Stomach (tissue), 6 donors: ENCODE measurements at regions not wholly inside any gene's neighbourhood (a gene's known extent, or its start where the extent isn't known, plus 50 kb on each side); places are given as distances from the start of the nearest gene placed in this dataset.

Experiments
- DNase-seq, 2 donors: peaks; one replicate each; pipeline versions ENCODE4 v3.0.0 to v3.0.0-alpha.2; 2013 to 2019
- H3K27ac ChIP-seq, 5 donors: fragments of 200-600 bp in 4 of 5; sonication (generic) in 4 of 5; one replicate each; pipeline ENCODE4 v1.5.1; 2013 to 2019; ENCODE audit warnings: mild to moderate bottlenecking in 1 of 5, moderate library complexity in 1 of 5
- H3K27me3 ChIP-seq, 3 donors: fragments of 200-600 bp; sonication (generic); one replicate each; pipeline ENCODE4 v1.5.1; 2017 to 2019; ENCODE audit warnings: mixed run types in 1 of 3
- H3K36me3 ChIP-seq, 4 donors: fragments of 200-600 bp; sonication (generic); 1 replicate in 3 of 4; 2 replicates in 1 of 4; pipeline ENCODE4 v1.5.1; 2016 to 2019
- H3K4me1 ChIP-seq, 4 donors: fragments of 200-600 bp; sonication (generic); one replicate each; pipeline ENCODE4 v1.5.1; 2016 to 2019
- H3K4me3 ChIP-seq, 4 donors: fragments of 200-600 bp; sonication (generic) in 3 of 4; one replicate each; pipeline ENCODE4 v1.5.1; 2016 to 2019; ENCODE audit warnings: mild to moderate bottlenecking in 1 of 4
- H3K9me3 ChIP-seq, 4 donors: fragments of 200-600 bp; sonication (generic); one replicate each; pipeline ENCODE4 v1.5.1; 2016 to 2019
- CTCF ChIP-seq, 7 experiments: fragments of 450-650 bp in 4 of 7; fragments of 200-600 bp in 3 of 7; sonication (generic) in 3 of 7; IDR thresholded peaks; one replicate each; pipeline ENCODE4 v1.5.1; 2016 to 2019; ENCODE audit warnings: antibody characterized with exemption in 7 of 7, control low read depth in 2 of 7, mild to moderate bottlenecking in 1 of 7
- EP300 ChIP-seq: sonication (generic); formaldehyde crosslinking; IDR thresholded peaks from one replicate; pipeline ENCODE4 v1.6.1; 2017; ENCODE audit warnings: antibody characterized with exemption
- POLR2A ChIP-seq, 4 donors: fragments of 450-650 bp; IDR thresholded peaks; one replicate each; pipeline ENCODE4 v1.6.1; 2016; ENCODE audit warnings: antibody characterized with exemption in 4 of 4, control low read depth in 2 of 4, mild to moderate bottlenecking in 1 of 4, moderate library complexity in 1 of 4
- POLR2AphosphoS5 ChIP-seq, 3 donors: sonication (generic); formaldehyde crosslinking; IDR thresholded peaks; one replicate each; pipeline ENCODE4 v1.6.1; 2016; ENCODE audit warnings: antibody characterized with exemption in 3 of 3
- intact Hi-C: fragments of 100-400 bp; cut with DNase I; formaldehyde crosslinking; loops from one replicate; pipeline ENCODE4 v1.15.1; 2023; ENCODE audit warnings: low total_unique reads
- donor health status: Bipolar disorder and iron deficiency.

GRCh38 chr1:95966866-95967265 lies 732.9 kb downstream of the RWDD3 start:
- H3K36me3 ChIP-seq, result no peaks in the 10 kb centered on the region
- no peak for TF ChIP-seq POLR2AphosphoS5 (IDR thresholded peaks at IDR 0.05)
- TF ChIP-seq POLR2A (IDR thresholded peaks at IDR 0.05), result no peak
- no peak for TF ChIP-seq EP300
- TF ChIP-seq CTCF (IDR thresholded peaks at IDR 0.05), result no peak
- intact Hi-C loops, result no loop called here
- no peaks in the 10 kb centered on the region for H3K27me3 ChIP-seq
- peaks cover 0 to 9% (median 0%) of the 10 kb centered on the region in 4 donors for H3K9me3 ChIP-seq
- DNase-seq, result no peak
- no peak overlapping the region for H3K27ac ChIP-seq
- H3K4me1 ChIP-seq, result no peaks in the 10 kb centered on the region
- no peak overlapping the region for H3K4me3 ChIP-seq

GRCh38 chr1:95974586-95974985 lies 740.6 kb downstream of the RWDD3 start:
- no peaks in the 10 kb centered on the region for H3K36me3 ChIP-seq
- DNase-seq, result no peak
- intact Hi-C loops, result no loop called here
- no peak overlapping the region for H3K27ac ChIP-seq
- no peak overlapping the region for H3K4me3 ChIP-seq
- no peaks in the 10 kb centered on the region for H3K4me1 ChIP-seq
- H3K9me3 ChIP-seq, result peaks cover 0 to 11% (median 0%) of the 10 kb centered on the region in 4 donors
- H3K27me3 ChIP-seq, result peaks cover 0 to 5% (median 0%) of the 10 kb centered on the region in 3 donors
- TF ChIP-seq POLR2A (IDR thresholded peaks at IDR 0.05) (no peak), EP300 (no peak), POLR2AphosphoS5 (IDR thresholded peaks at IDR 0.05) (no peak), CTCF (IDR thresholded peaks at IDR 0.05) (no peak)

GRCh38 chr1:95982711-95983110 lies 738.9 kb upstream of the PTBP2 start:
- H3K4me3 ChIP-seq, result no peak overlapping the region
- H3K9me3 ChIP-seq, result no peaks in the 10 kb centered on the region
- H3K4me1 ChIP-seq, result no peaks in the 10 kb centered on the region
- H3K27ac ChIP-seq, result no peak overlapping the region
- H3K27me3 ChIP-seq, result no peaks in the 10 kb centered on the region
- no peak for DNase-seq
- TF ChIP-seq CTCF (IDR thresholded peaks at IDR 0.05) (no peak), EP300 (no peak), POLR2AphosphoS5 (IDR thresholded peaks at IDR 0.05) (no peak), POLR2A (IDR thresholded peaks at IDR 0.05) (no peak)
- H3K36me3 ChIP-seq, result no peaks in the 10 kb centered on the region
- intact Hi-C loops, result no loop called here

- intact Hi-C loops, result no loop called here
- H3K4me3 ChIP-seq, result no peak overlapping the region
- no peak for TF ChIP-seq POLR2A (IDR thresholded peaks at IDR 0.05)
- TF ChIP-seq POLR2AphosphoS5 (IDR thresholded peaks at IDR 0.05), result no peak
- no peak for TF ChIP-seq CTCF (IDR thresholded peaks at IDR 0.05)
- no peak for TF ChIP-seq EP300
- no peaks in the 10 kb centered on the region for H3K27me3 ChIP-seq
- H3K9me3 ChIP-seq, result no peaks in the 10 kb centered on the region
- H3K27ac ChIP-seq, result no peak overlapping the region
- no peaks in the 10 kb centered on the region for H3K4me1 ChIP-seq
- DNase-seq, result no peak
- no peaks in the 10 kb centered on the region for H3K36me3 ChIP-seq
Measured at GRCh38 chr1:95983831-95984230, 737.8 kb upstream of the PTBP2 start.
